WTC11 (cell line): ENCODE measurements at regions not wholly inside any gene's neighbourhood (a gene's known extent, or its start where the extent isn't known, plus 50 kb on each side); places are given as distances from the start of the nearest gene placed in this dataset.

Source experiments
- ATAC-seq: fragments of 200-7000 bp; cut with Tn5 transposase; 2 replicates; pipeline ENCODE4 v1.10.0; 2021; ENCODE audit warnings: mild to moderate bottlenecking, moderate library complexity
- CTCF ChIA-PET: fragments of 300-600 bp; sonication (Branson Sonifier 250); formaldehyde crosslinking; loops from one replicate; lab custom pipeline; 2021; ENCODE audit warnings: antibody characterized with exemption; lab: Charles Lee
- POLR2A ChIA-PET: fragments of 350-600 bp; sonication (Branson Sonifier 250); formaldehyde crosslinking; loops from one replicate; lab custom pipeline; 2021; ENCODE audit warnings: antibody characterized with exemption; lab: Charles Lee
- DNase-seq: peaks from one replicate; pipeline ENCODE4 v3.0.0; 2021; ENCODE audit warnings: low spot score
- H3K27ac Mint-ChIP-seq: 2 replicates; pipeline ENCODE4 v1.8.0; 2021; ENCODE audit warnings: mixed read lengths
- H3K27me3 Mint-ChIP-seq: 2 replicates; pipeline ENCODE4 v1.8.0; 2021; ENCODE audit warnings: low read depth, mild to moderate bottlenecking, moderate library complexity, mixed read lengths
- H3K36me3 Mint-ChIP-seq: 2 replicates; pipeline ENCODE4 v1.8.0; 2021; ENCODE audit warnings: mixed read lengths
- H3K4me1 Mint-ChIP-seq: 2 replicates; pipeline ENCODE4 v1.8.0; 2022; ENCODE audit warnings: mixed read lengths
- H3K4me3 Mint-ChIP-seq: 2 replicates; pipeline ENCODE4 v1.8.0; 2021; ENCODE audit warnings: mild to moderate bottlenecking, moderate library complexity, mixed read lengths
- H3K9me3 Mint-ChIP-seq: 2 replicates; pipeline ENCODE4 v1.8.0; 2021; ENCODE audit warnings: mixed read lengths
- ATF1 ChIP-seq: sonication (generic); formaldehyde crosslinking; IDR thresholded peaks from 2 replicates; pipeline ENCODE4 v1.8.1; 2023; ENCODE audit warnings: mild to moderate bottlenecking, moderate library complexity, missing genetic modification reagents
- CDX4 ChIP-seq: fragments of 250-450 bp; sonication (Bioruptor Pico); IDR thresholded peaks from 2 replicates; pipeline ENCODE4 v1.9.0; 2021; ENCODE audit warnings: moderate library complexity, mild to moderate bottlenecking, inconsistent platforms, borderline replicate concordance
- CTCF ChIP-seq: fragments of 200-600 bp; IDR thresholded peaks from 2 replicates; pipeline ENCODE4 v1.8.0; 2022; ENCODE audit warnings: antibody characterized with exemption
- ELF4 ChIP-seq: sonication (generic); formaldehyde crosslinking; IDR thresholded peaks from 2 replicates; pipeline ENCODE4 v1.8.1; 2022; ENCODE audit warnings: low read depth, mild to moderate bottlenecking, moderate library complexity, missing genetic modification reagents
- ERG ChIP-seq: fragments of 250-450 bp; sonication (Bioruptor Pico); IDR thresholded peaks from 2 replicates; pipeline ENCODE4 v1.8.0; 2021; ENCODE audit warnings: mild to moderate bottlenecking
- ESRRA ChIP-seq: sonication (generic); formaldehyde crosslinking; IDR thresholded peaks from 2 replicates; pipeline ENCODE4 v1.8.1; 2022; ENCODE audit warnings: mild to moderate bottlenecking, missing genetic modification reagents, borderline replicate concordance
- ETV6 ChIP-seq: sonication (generic); formaldehyde crosslinking; IDR thresholded peaks from 2 replicates; pipeline ENCODE4 v1.8.1; 2022; ENCODE audit warnings: mild to moderate bottlenecking, missing genetic modification reagents
- GRHL2 ChIP-seq: fragments of 250-450 bp; sonication (Bioruptor Pico); IDR thresholded peaks from 2 replicates; pipeline ENCODE4 v1.8.0; 2022; ENCODE audit warnings: mild to moderate bottlenecking, moderate library complexity; ENCODE audit not compliant: insufficient replicate concordance, severe bottlenecking
- HMGXB4 ChIP-seq: sonication (generic); formaldehyde crosslinking; IDR thresholded peaks from 2 replicates; pipeline ENCODE4 v1.8.1; 2023; ENCODE audit warnings: mild to moderate bottlenecking, moderate library complexity, missing genetic modification reagents
- IRF2 ChIP-seq: sonication (generic); formaldehyde crosslinking; IDR thresholded peaks from 2 replicates; pipeline ENCODE4 v1.8.0; 2022; ENCODE audit warnings: low read depth, missing genetic modification reagents, borderline replicate concordance
- JAZF1 ChIP-seq: fragments of 250-450 bp; sonication (Bioruptor Pico); IDR thresholded peaks from 2 replicates; pipeline ENCODE4 v1.9.0; 2021; ENCODE audit warnings: moderate library complexity, mild to moderate bottlenecking, inconsistent platforms
- MAX ChIP-seq: sonication (generic); formaldehyde crosslinking; IDR thresholded peaks from 2 replicates; pipeline ENCODE4 v1.8.0; 2022; ENCODE audit warnings: mild to moderate bottlenecking, missing genetic modification reagents
- MYBL2 ChIP-seq: sonication (generic); formaldehyde crosslinking; IDR thresholded peaks from 2 replicates; pipeline ENCODE4 v1.8.1; 2023; ENCODE audit warnings: mild to moderate bottlenecking, moderate library complexity, missing genetic modification reagents
- OVOL2 ChIP-seq: fragments of 250-450 bp; sonication (Bioruptor Pico); IDR thresholded peaks from 2 replicates; pipeline ENCODE4 v1.9.0; 2021; ENCODE audit warnings: mild to moderate bottlenecking, borderline replicate concordance
- PRDM15 ChIP-seq: sonication (generic); formaldehyde crosslinking; IDR thresholded peaks from 2 replicates; pipeline ENCODE4 v1.8.0; 2022; ENCODE audit warnings: missing genetic modification reagents
- PRRX2 ChIP-seq: fragments of 250-450 bp; sonication (Bioruptor Pico); IDR thresholded peaks from 2 replicates; pipeline ENCODE4 v1.8.0; 2021; ENCODE audit warnings: mild to moderate bottlenecking
- RELA ChIP-seq: sonication (generic); formaldehyde crosslinking; IDR thresholded peaks from 2 replicates; pipeline ENCODE4 v1.8.1; 2022; ENCODE audit warnings: missing genetic modification reagents, mild to moderate bottlenecking, borderline replicate concordance
- SMAD3 ChIP-seq: sonication (generic); formaldehyde crosslinking; IDR thresholded peaks from 2 replicates; pipeline ENCODE4 v1.8.0; 2022; ENCODE audit warnings: missing genetic modification reagents, mild to moderate bottlenecking, borderline replicate concordance
- SOX15 ChIP-seq: fragments of 250-450 bp; sonication (Bioruptor Pico); IDR thresholded peaks from 2 replicates; pipeline ENCODE4 v1.9.0; 2021; ENCODE audit warnings: mild to moderate bottlenecking
- SP1 ChIP-seq: sonication (generic); formaldehyde crosslinking; conservative IDR thresholded peaks from 2 replicates; pipeline ENCODE4 v1.8.1; 2022; ENCODE audit warnings: missing genetic modification reagents
- ZBTB21 ChIP-seq: sonication (generic); formaldehyde crosslinking; IDR thresholded peaks from 2 replicates; pipeline ENCODE4 v1.8.1; 2023; ENCODE audit warnings: mild to moderate bottlenecking, missing genetic modification reagents, borderline replicate concordance
- ZNF121 ChIP-seq: sonication (generic); formaldehyde crosslinking; IDR thresholded peaks from 2 replicates; pipeline ENCODE4 v1.8.0; 2023; ENCODE audit warnings: missing genetic modification reagents
- ZNF263 ChIP-seq: sonication (generic); formaldehyde crosslinking; IDR thresholded peaks from 2 replicates; pipeline ENCODE4 v1.8.1; 2022; ENCODE audit warnings: low read depth, mild to moderate bottlenecking, moderate library complexity, missing genetic modification reagents
- ZNF396 ChIP-seq: fragments of 250-450 bp; sonication (Bioruptor Pico); IDR thresholded peaks from 2 replicates; pipeline ENCODE4 v1.8.0; 2021; ENCODE audit warnings: mild to moderate bottlenecking, moderate library complexity, borderline replicate concordance

GRCh38 chr5:53288511-53288910 is 179.0 kb upstream of the MOCS2 start:
- POLR2A ChIA-PET, result no interaction called here
- Mint-ChIP-seq H3K4me3 (no peak overlapping the region), H3K36me3 (peaks cover 17% of the 10 kb centered on the region), H3K4me1 (peaks cover 5% of the 10 kb centered on the region), H3K9me3 (peaks cover 30% of the 10 kb centered on the region), H3K27ac (no peak overlapping the region), H3K27me3 (no peaks in the 10 kb centered on the region; the same call in 1 of the 2 replicates)
- CTCF ChIA-PET, result no interaction called here
- ATAC-seq (no peak), DNase-seq (no peak)
- TF ChIP-seq GRHL2, result no peak
- TF ChIP-seq ZNF263, result no peak
- no peak for TF ChIP-seq MAX (CRISPR knock-in tag)
- TF ChIP-seq RELA (CRISPR knock-in tag), result no peak
- TF ChIP-seq MYBL2 (CRISPR knock-in tag), result no peak
- TF ChIP-seq ERG (CRISPR knock-in tag), result no peak
- TF ChIP-seq ETV6 (CRISPR knock-in tag), result no peak
- TF ChIP-seq OVOL2 (CRISPR knock-in tag), result no peak
- no peak for TF ChIP-seq SOX15 (CRISPR knock-in tag)
- TF ChIP-seq CDX4 (CRISPR knock-in tag), result no peak
- no peak for TF ChIP-seq ESRRA (CRISPR knock-in tag)
- TF ChIP-seq CTCF, result no peak
- no peak for TF ChIP-seq ATF1 (CRISPR knock-in tag)
- no peak for TF ChIP-seq ZNF396
- no peak for TF ChIP-seq SP1 (CRISPR knock-in tag)
- TF ChIP-seq JAZF1, result no peak
- no peak for TF ChIP-seq PRRX2 (CRISPR knock-in tag)

- H3K9me3 Mint-ChIP-seq, result peaks cover 30% of the 10 kb centered on the region
- ChIA-PET CTCF (no interaction called here), POLR2A (interaction anchor here (0.6 kb wide), 1 partner anchor 843 kb away, joined by 4 read pairs; no protein-coding TSS in a partner anchor)
- no peak for ATAC-seq
- no peak for DNase-seq
- peaks cover 17% of the 10 kb centered on the region for H3K36me3 Mint-ChIP-seq
- H3K27me3 Mint-ChIP-seq, result no peaks in the 10 kb centered on the region
- H3K4me3 Mint-ChIP-seq, result no peak overlapping the region
- peaks cover 5% of the 10 kb centered on the region for H3K4me1 Mint-ChIP-seq
- H3K27ac Mint-ChIP-seq, result no peak overlapping the region
- no peak for TF ChIP-seq ZBTB21 (CRISPR knock-in tag)
- TF ChIP-seq OVOL2 (CRISPR knock-in tag), result no peak
- no peak for TF ChIP-seq SMAD3 (CRISPR knock-in tag)
- TF ChIP-seq ZNF121 (CRISPR knock-in tag), result no peak
- no peak for TF ChIP-seq HMGXB4 (CRISPR knock-in tag)
- no peak for TF ChIP-seq GRHL2
- no peak for TF ChIP-seq ELF4 (CRISPR knock-in tag)
- no peak for TF ChIP-seq RELA (CRISPR knock-in tag)
- no peak for TF ChIP-seq PRDM15 (CRISPR knock-in tag)
- TF ChIP-seq IRF2 (CRISPR knock-in tag), result no peak
Measured at GRCh38 chr5:53291047-53291446, 181.5 kb upstream of the MOCS2 start.
